ENCODE measurements at regions not wholly inside any gene's neighbourhood (a gene's known extent, or its start where the extent isn't known, plus 50 kb on each side); places are given as distances from the start of the nearest gene placed in this dataset.

DNA sequence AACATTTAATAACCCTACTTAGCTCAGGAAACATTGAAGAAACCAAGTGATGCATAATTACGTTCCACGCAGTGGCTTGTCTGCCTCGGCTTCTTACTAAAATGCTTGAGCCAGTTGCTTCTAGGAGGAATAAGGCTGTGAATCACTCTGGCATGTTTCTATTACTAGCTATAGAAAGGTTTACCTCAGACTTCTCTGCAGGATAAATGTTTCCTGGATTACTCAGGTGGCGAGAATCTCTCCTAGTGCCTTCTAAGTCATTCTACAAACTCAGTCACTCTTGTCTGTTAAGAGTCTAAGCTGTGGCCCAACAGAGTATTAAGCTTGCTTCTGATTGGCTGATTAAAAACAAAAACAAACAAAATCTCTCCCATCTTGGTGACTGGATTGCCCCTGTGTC is 92.0 kb upstream of the RALGPS2 start:
- Mint-ChIP-seq H3K27me3 (ENCODE audit: insufficient read depth, low read depth) (peaks cover 4% of the 10 kb centered on the region), H3K36me3 (peaks cover 2% of the 10 kb centered on the region), H3K4me1 (peaks cover 20% of the 10 kb centered on the region), H3K27ac (no peak overlapping the region), H3K4me3 (no peak overlapping the region), H3K9me3 (no peaks in the 10 kb centered on the region)
- DNase-seq (ENCODE audit: low spot score): no peak
- no peak overlapping the region for H3K4me3 ChIP-seq
- no peak overlapping the region for H3K4me2 ChIP-seq
- TF ChIP-seq EZH2 (IDR thresholded peaks at IDR 0.05): no peak
- no peak for TF ChIP-seq EZH2phosphoT487 (IDR thresholded peaks at IDR 0.05)
- TF ChIP-seq, protein P1, sequence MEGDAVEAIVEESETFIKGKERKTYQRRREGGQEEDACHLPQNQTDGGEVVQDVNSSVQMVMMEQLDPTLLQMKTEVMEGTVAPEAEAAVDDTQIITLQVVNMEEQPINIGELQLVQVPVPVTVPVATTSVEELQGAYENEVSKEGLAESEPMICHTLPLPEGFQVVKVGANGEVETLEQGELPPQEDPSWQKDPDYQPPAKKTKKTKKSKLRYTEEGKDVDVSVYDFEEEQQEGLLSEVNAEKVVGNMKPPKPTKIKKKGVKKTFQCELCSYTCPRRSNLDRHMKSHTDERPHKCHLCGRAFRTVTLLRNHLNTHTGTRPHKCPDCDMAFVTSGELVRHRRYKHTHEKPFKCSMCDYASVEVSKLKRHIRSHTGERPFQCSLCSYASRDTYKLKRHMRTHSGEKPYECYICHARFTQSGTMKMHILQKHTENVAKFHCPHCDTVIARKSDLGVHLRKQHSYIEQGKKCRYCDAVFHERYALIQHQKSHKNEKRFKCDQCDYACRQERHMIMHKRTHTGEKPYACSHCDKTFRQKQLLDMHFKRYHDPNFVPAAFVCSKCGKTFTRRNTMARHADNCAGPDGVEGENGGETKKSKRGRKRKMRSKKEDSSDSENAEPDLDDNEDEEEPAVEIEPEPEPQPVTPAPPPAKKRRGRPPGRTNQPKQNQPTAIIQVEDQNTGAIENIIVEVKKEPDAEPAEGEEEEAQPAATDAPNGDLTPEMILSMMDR (IDR thresholded peaks at IDR 0.05): no peak
- H3K27me3 ChIP-seq: no peaks in the 10 kb centered on the region
- H3K4me1 ChIP-seq: peaks cover 14% of the 10 kb centered on the region
- H3K9ac ChIP-seq: no peak overlapping the region
- peak overlapping the region; percentile 7 for H2AFZ ChIP-seq (replicated peaks)
- H3K36me3 ChIP-seq: no peaks in the 10 kb centered on the region
- H3K27ac ChIP-seq: no peak overlapping the region
- no peaks in the 10 kb centered on the region for H4K20me1 ChIP-seq (ENCODE audit: low read depth)
- no peaks in the 10 kb centered on the region for H3K79me2 ChIP-seq (ENCODE audit: low read depth)
- H3K9me3 ChIP-seq (ENCODE audit: low read depth): no peaks in the 10 kb centered on the region
- H3F3A ChIP-seq (ENCODE audit: low read depth): peaks cover 18% of the 10 kb centered on the region

DNA sequence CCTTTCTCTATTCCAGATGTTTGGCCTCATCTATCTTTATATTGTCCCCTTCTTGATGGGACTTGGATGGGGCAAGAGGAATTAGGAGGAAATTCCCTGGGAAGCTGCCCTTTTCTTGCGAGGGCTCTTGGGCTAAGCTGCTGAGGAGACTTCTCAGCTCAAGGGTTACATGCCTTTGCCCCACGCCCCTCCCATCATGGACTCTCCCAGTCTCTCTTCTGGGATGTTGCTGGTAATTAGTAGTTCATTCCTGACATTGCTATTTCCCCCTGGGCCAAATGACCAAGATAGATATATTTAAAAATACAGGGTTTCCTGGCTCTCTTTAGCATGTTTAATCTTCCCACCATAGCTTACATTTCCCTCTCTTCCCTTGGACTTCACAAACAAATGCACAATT is 90.6 kb upstream of the RALGPS2 start:
- Histone ChIP-seq H4K20me1 (ENCODE audit: low read depth) (no peaks in the 10 kb centered on the region), H3K79me2 (ENCODE audit: low read depth) (no peaks in the 10 kb centered on the region), H3K27me3 (no peaks in the 10 kb centered on the region), H2AFZ (replicated peaks) (no peak overlapping the region), H3K27ac (no peak overlapping the region), H3K36me3 (no peaks in the 10 kb centered on the region), H3K9me3 (ENCODE audit: low read depth) (no peaks in the 10 kb centered on the region), H3K9ac (no peak overlapping the region), H3K4me1 (peaks cover 5% of the 10 kb centered on the region), H3K4me2 (no peak overlapping the region), H3F3A (ENCODE audit: low read depth) (peaks cover 6% of the 10 kb centered on the region), H3K4me3 (no peak overlapping the region)
- Mint-ChIP-seq H3K27me3 (ENCODE audit: insufficient read depth, low read depth) (peaks cover 4% of the 10 kb centered on the region), H3K4me1 (peaks cover 9% of the 10 kb centered on the region), H3K27ac (no peak overlapping the region), H3K4me3 (no peak overlapping the region), H3K36me3 (peaks cover 2% of the 10 kb centered on the region), H3K9me3 (peaks cover 2% of the 10 kb centered on the region)
- no peak for DNase-seq (ENCODE audit: low spot score)
- TF ChIP-seq EZH2phosphoT487 (IDR thresholded peaks at IDR 0.05): no peak
- TF ChIP-seq, protein P1 (IDR thresholded peaks at IDR 0.05): no peak
- no peak for TF ChIP-seq EZH2 (IDR thresholded peaks at IDR 0.05)

DNA sequence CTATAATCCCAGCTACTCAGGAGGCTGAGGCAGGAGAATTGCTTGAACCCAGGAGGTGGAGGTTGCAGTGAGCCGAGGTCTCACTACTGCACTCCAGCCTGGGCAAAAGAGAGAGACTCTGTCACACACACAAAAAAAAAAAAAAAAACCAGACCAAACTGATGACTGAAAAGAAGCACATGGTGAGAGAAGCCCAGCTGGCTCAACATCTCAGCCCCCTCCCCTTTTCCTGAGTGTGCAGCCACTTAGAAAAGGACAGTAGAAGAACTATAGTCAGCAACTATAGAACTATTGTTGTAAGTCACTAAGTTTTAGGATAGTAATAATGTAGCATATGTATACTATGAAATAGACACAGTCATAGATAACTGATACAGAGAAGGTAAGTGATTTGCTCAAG is 87.2 kb upstream of the RALGPS2 start:
- Mint-ChIP-seq H3K36me3 (peaks cover 4% of the 10 kb centered on the region), H3K9me3 (peaks cover 2% of the 10 kb centered on the region), H3K27me3 (ENCODE audit: insufficient read depth, low read depth) (peaks cover 4% of the 10 kb centered on the region), H3K27ac (no peak overlapping the region), H3K4me3 (no peak overlapping the region), H3K4me1 (peaks cover 11% of the 10 kb centered on the region)
- Histone ChIP-seq H3K27me3 (no peaks in the 10 kb centered on the region), H4K20me1 (ENCODE audit: low read depth) (no peaks in the 10 kb centered on the region), H3K9me3 (ENCODE audit: low read depth) (no peaks in the 10 kb centered on the region), H3K4me1 (no peaks in the 10 kb centered on the region), H3K4me2 (no peak overlapping the region), H3K27ac (no peak overlapping the region), H2AFZ (replicated peaks) (no peak overlapping the region), H3F3A (ENCODE audit: low read depth) (no peaks in the 10 kb centered on the region), H3K9ac (no peak overlapping the region), H3K79me2 (ENCODE audit: low read depth) (no peaks in the 10 kb centered on the region), H3K36me3 (no peaks in the 10 kb centered on the region), H3K4me3 (no peak overlapping the region)
- no peak for DNase-seq (ENCODE audit: low spot score)
- no peak for TF ChIP-seq EZH2 (IDR thresholded peaks at IDR 0.05)
- TF ChIP-seq EZH2phosphoT487 (IDR thresholded peaks at IDR 0.05): no peak
- TF ChIP-seq, protein P1 (IDR thresholded peaks at IDR 0.05): no peak
